Nephron (organoid): ENCODE measurements at regions not wholly inside any gene's neighbourhood (a gene's known extent, or its start where the extent isn't known, plus 50 kb on each side); places are given as distances from the start of the nearest gene placed in this dataset.
A peak's percentile ranks its signal among the peaks of the same experiment; 100 is the strongest.
"Not testable (repeated sequence)": the region's sequence is repeated elsewhere in the genome, so short reads cannot be mapped to it uniquely, and the experiment has no call there.

Source experiments
- H3K27ac Mint-ChIP-seq, 3 experiments: 2 replicates each; pipeline ENCODE4 v1.8.0; 2020; ENCODE audit warnings: mixed read lengths in 3 of 3, mild to moderate bottlenecking in 2 of 3, moderate library complexity in 1 of 3
- H3K27me3 Mint-ChIP-seq: 2 replicates; pipeline ENCODE4 v1.8.0; 2021; ENCODE audit warnings: low read depth, mild to moderate bottlenecking, moderate library complexity, mixed read lengths
- H3K36me3 Mint-ChIP-seq: 2 replicates; pipeline ENCODE4 v1.8.0; 2020; ENCODE audit warnings: low read depth, mixed read lengths
- H3K4me1 Mint-ChIP-seq: 2 replicates; pipeline ENCODE4 v1.8.0; 2020; ENCODE audit warnings: mixed read lengths
- H3K4me3 Mint-ChIP-seq, 3 experiments: 2 replicates each; pipeline ENCODE4 v1.8.0; 2020; ENCODE audit warnings: mild to moderate bottlenecking in 3 of 3, mixed read lengths in 3 of 3, moderate library complexity in 2 of 3
- H3K9me3 Mint-ChIP-seq: 2 replicates; pipeline ENCODE4 v1.8.0; 2020; ENCODE audit warnings: mixed read lengths
- CTCF ChIP-seq, 3 experiments: fragments of 200-600 bp; sonication (generic); IDR thresholded peaks; one replicate each; pipeline ENCODE4 v1.5.0; 2021; ENCODE audit warnings: antibody characterized with exemption in 3 of 3; ENCODE audit not compliant: unreplicated experiment in 3 of 3

- H3K27ac Mint-ChIP-seq: peak overlapping the region; percentile 0 to 33 (median 16)
- peaks cover 37% of the 10 kb centered on the region for H3K4me1 Mint-ChIP-seq
- H3K4me3 Mint-ChIP-seq: no peak overlapping the region
- no peaks in the 10 kb centered on the region for H3K36me3 Mint-ChIP-seq
- no peak for TF ChIP-seq CTCF (IDR thresholded peaks at IDR 0.05; ENCODE audit: unreplicated experiment in 3 of 3)
- no peaks in the 10 kb centered on the region for H3K27me3 Mint-ChIP-seq
- no peaks in the 10 kb centered on the region for H3K9me3 Mint-ChIP-seq
Measured at GRCh38 chr13:71214357-71214756, 652.6 kb downstream of the DACH1 start.

DNA sequence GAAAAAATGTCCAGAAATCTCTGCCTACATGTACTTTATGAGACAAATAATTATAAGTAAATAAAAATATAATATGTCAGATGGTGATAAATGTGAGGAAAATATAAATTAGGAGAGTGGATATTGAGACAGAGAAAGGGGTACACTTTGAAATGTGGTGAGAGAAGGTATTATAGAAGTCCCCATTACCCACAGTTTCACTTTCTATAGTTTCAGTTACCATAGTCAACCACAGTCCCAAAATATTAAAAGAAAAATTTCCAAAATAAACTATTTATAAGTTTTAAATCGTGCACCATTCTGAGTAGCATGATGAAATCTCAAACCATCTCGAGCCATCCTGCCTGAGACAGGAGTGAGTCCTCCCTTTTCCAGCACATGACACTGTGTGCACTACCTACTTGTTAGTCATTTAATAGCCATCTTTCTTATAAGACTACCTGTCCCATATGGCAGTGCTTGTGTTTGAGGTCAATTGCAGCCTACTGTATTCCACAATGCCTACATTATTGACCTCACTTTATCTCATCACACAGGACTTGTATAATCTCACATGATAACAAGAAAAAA is 653.7 kb downstream of the DACH1 start:
- TF ChIP-seq CTCF (IDR thresholded peaks at IDR 0.05; ENCODE audit: unreplicated experiment in 3 of 3): no peak
- no peak overlapping the region for H3K4me3 Mint-ChIP-seq
- H3K4me1 Mint-ChIP-seq: peaks cover 29% of the 10 kb centered on the region
- no peaks in the 10 kb centered on the region for H3K27me3 Mint-ChIP-seq
- H3K27ac Mint-ChIP-seq: no peak overlapping the region
- H3K36me3 Mint-ChIP-seq: no peaks in the 10 kb centered on the region
- H3K9me3 Mint-ChIP-seq: no peaks in the 10 kb centered on the region

DNA sequence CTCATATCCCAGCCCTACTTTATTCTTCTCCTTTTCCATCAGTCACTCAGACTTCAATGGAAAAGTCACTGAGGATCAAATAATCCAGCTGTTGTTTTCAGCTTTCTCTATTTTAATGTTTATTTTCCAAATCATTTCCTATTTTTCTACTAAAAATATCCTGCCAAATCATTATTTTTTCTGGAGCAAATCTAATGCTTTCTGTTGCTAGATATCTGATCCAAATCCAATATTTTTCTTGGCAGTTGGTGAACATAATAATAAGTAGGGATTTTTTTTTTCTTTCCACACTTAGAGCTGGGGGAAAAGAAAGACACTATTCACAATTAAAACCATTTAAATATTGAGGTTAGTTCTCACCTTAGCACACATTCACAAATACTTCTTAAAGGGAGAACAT is 656.1 kb downstream of the DACH1 start:
- Mint-ChIP-seq H3K4me3 (no peak overlapping the region), H3K27ac (peak overlapping the region; percentile 11 to 43 (median 15)), H3K27me3 (no peaks in the 10 kb centered on the region), H3K36me3 (no peaks in the 10 kb centered on the region), H3K9me3 (no peaks in the 10 kb centered on the region), H3K4me1 (peaks cover 29% of the 10 kb centered on the region)
- no peak for TF ChIP-seq CTCF (IDR thresholded peaks at IDR 0.05; ENCODE audit: unreplicated experiment in 3 of 3)

- no peak overlapping the region for H3K27ac Mint-ChIP-seq
- no peak for TF ChIP-seq CTCF (IDR thresholded peaks at IDR 0.05; ENCODE audit: unreplicated experiment in 3 of 3)
- H3K27me3 Mint-ChIP-seq: no peaks in the 10 kb centered on the region
- H3K4me3 Mint-ChIP-seq: no peak overlapping the region
- peaks cover 22% of the 10 kb centered on the region for H3K4me1 Mint-ChIP-seq
- no peaks in the 10 kb centered on the region for H3K36me3 Mint-ChIP-seq
- no peaks in the 10 kb centered on the region for H3K9me3 Mint-ChIP-seq
Measured at GRCh38 chr13:71209217-71209616, 657.8 kb downstream of the DACH1 start.

DNA sequence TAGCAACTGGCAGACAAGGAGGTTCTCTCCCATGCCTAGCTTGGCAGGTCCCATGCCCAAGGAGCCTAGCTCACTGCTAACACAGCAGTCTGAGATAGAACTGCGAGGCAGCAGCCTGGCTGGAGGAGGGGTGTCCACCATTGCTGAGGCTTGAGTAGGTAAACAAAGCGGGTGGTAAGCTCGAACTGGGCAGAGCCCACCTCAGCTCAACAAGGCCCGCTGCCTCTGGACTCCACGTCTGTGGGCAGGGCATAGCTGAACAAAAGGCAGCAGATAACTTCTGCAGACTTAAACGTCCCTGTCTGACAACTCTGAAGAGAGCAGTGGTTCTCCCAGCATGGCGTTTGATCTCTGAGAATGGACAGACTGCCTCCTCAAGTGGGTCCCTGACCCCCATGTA is 682.4 kb downstream of the DACH1 start:
- not testable (repeated sequence) for H3K36me3 Mint-ChIP-seq, H3K27me3 Mint-ChIP-seq, H3K27ac Mint-ChIP-seq, H3K4me3 Mint-ChIP-seq, H3K4me1 Mint-ChIP-seq
- peaks cover 24% of the 10 kb centered on the region for H3K9me3 Mint-ChIP-seq

GRCh38 chr13:71183352-71183751 is 683.7 kb downstream of the DACH1 start:
- not testable (repeated sequence) for H3K27me3 Mint-ChIP-seq, H3K27ac Mint-ChIP-seq, H3K36me3 Mint-ChIP-seq, H3K4me3 Mint-ChIP-seq, H3K4me1 Mint-ChIP-seq
- H3K9me3 Mint-ChIP-seq: peaks cover 27% of the 10 kb centered on the region

- H3K4me1 Mint-ChIP-seq: peaks cover 17% of the 10 kb centered on the region
- TF ChIP-seq CTCF (IDR thresholded peaks at IDR 0.05; ENCODE audit: unreplicated experiment in 3 of 3): no peak
- H3K9me3 Mint-ChIP-seq: peaks cover 3% of the 10 kb centered on the region
- no peak overlapping the region for H3K27ac Mint-ChIP-seq
- H3K4me3 Mint-ChIP-seq: no peak overlapping the region
- peaks cover 3% of the 10 kb centered on the region for H3K27me3 Mint-ChIP-seq
- H3K36me3 Mint-ChIP-seq: no peaks in the 10 kb centered on the region
Measured at GRCh38 chr13:71171740-71172139, 695.3 kb downstream of the DACH1 start.
